Activated T-helper 2 cell treated with anti-CD3 and anti-CD28 coated beads, Interferon-gamma antibody, Interleukin-2, Interleukin-4, amounts not matched to agents 10 μg/mL and 5 μg/mL and 100 μg/mL, durations not matched to agents 14 hours and 24 hours and 36 hours (primary cell): ENCODE measurements at regions not wholly inside any gene's neighbourhood (a gene's known extent, or its start where the extent isn't known, plus 50 kb on each side); places are given as distances from the start of the nearest gene placed in this dataset.

ENCODE experiments used
- DNase-seq: peaks from one replicate; pipeline ENCODE4 v3.0.0; 2021; ENCODE audit warnings: low spot score
- H3K27ac Mint-ChIP-seq: one replicate; pipeline ENCODE4 v1.8.0; 2021; ENCODE audit warnings: mixed read lengths
- H3K27me3 Mint-ChIP-seq: one replicate; pipeline ENCODE4 v1.8.0; 2021; ENCODE audit warnings: low read depth, mixed read lengths
- H3K36me3 Mint-ChIP-seq: one replicate; pipeline ENCODE4 v1.8.0; 2021; ENCODE audit warnings: low read depth, mixed read lengths
- H3K4me1 Mint-ChIP-seq: one replicate; pipeline ENCODE4 v1.8.0; 2021; ENCODE audit warnings: low read depth, mixed read lengths
- H3K4me3 Mint-ChIP-seq: one replicate; pipeline ENCODE4 v1.8.0; 2021; ENCODE audit warnings: low read depth, mild to moderate bottlenecking, moderate library complexity, mixed read lengths
- H3K9me3 Mint-ChIP-seq: one replicate; pipeline ENCODE4 v1.8.0; 2021; ENCODE audit warnings: mixed read lengths
- intact Hi-C: fragments of 100-400 bp; cut with micrococcal nuclease; formaldehyde crosslinking; loops from one replicate; pipeline ENCODE4 v1.15.1; 2023

DNA sequence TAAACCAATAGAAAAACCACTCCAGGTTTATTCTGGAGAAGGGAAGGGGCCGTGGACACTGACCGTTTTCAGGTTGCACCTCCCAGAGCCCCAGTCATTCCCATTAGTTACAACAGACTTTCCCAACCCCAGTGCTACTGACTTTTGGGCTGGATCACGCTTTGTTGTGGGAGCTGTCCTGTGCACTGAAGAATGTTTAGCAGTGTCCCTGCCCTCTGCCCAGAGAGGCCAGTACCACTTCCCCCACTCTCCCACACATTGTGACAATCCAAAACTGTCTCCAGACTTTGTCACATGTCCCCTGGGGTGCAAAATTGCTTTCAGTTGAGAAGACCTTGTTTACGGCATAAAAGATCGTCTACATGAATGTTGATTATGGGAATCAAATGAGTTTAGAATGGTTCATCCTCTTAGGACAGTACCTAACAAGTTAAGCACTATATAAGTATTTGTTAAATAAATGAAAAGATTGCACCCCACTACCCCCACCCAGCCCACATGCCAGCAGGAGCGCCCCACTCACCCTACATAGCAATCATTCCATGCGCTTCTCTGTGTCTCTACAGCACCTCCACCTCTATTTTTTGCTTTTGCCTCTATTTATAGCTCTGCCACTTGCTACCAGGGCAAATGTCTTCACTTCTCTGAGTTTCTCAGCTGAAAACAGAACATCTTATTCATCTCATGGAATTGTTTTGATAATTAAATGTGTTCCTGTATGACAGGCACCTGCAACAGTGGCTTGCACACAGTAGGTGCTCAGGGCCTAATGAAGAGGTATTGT lies 104.9 kb downstream of the AXIN2 start:
- intact Hi-C loops, result loop anchor here (10.0 kb wide), 1 partner anchor 98 kb away; no protein-coding TSS in a partner anchor
- Mint-ChIP-seq H3K4me3 (no peak overlapping the region), H3K36me3 (no peaks in the 10 kb centered on the region), H3K27ac (no peak overlapping the region), H3K27me3 (peaks cover 9% of the 10 kb centered on the region), H3K9me3 (no peaks in the 10 kb centered on the region), H3K4me1 (no peaks in the 10 kb centered on the region)
- no peak for DNase-seq

DNA sequence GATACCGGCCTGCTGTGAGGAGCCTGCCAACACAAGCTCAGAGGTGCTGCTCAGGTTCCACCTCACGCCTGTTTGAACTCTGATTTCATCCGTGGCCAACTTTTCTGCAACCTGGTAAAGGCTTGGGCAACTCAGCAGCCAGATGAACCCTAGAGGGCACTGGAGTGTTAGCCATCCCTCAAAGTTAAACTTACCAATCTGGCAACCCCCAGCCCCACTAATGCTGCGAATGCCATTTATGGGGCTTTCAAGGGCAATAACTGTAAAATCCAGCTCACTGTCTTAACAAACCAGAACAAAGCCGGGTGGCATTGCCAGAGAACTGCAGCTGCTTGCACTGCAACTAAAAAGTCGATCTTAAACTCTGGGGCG lies 105.5 kb downstream of the AXIN2 start:
- no peaks in the 10 kb centered on the region for H3K9me3 Mint-ChIP-seq
- no peak overlapping the region for H3K4me3 Mint-ChIP-seq
- no peak for DNase-seq

DNA sequence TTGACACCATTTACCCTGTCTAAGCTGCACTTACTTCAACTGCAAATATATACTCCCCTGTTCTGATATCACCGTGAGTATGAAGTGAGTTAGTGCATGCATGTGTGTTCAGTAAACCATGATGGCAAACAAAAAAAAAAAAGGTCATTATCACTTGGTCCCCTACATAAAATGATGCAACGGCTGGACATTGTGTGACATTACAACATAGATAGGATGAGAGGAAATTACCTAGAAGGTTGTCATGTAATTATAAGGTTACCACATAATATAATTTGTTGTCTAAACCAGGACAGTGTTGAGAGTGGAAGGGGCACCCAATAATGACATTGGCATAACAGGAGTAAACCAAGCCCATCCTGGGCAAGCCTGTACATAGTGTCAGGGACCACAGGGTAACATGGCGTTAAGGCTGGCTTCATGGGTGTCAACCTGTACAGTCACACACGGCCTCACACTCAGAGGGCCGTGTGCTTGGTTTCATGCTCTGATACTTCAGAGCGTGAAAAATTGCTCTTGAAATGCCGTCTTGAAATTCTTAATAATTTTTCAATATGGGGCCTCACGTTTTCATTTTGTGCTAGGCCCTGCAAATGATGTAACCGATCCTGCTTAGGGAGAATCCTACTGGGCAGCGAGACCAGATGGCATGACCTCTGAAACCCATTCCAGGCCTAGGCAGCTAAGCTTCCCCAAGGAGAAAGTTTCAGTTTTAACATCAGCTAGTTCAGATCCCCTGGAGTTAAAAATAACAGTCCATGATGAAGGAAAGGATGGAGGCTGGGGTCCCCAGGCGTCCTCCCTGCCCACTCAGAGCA lies 106.1 kb downstream of the AXIN2 start:
- DNase-seq, result no peak
- H3K27me3 Mint-ChIP-seq, result peaks cover 11% of the 10 kb centered on the region
- no peak overlapping the region for H3K27ac Mint-ChIP-seq
- no peaks in the 10 kb centered on the region for H3K36me3 Mint-ChIP-seq
- H3K4me1 Mint-ChIP-seq, result no peaks in the 10 kb centered on the region
- H3K9me3 Mint-ChIP-seq, result no peaks in the 10 kb centered on the region
- intact Hi-C loops, result loop anchor here (10.0 kb wide), 1 partner anchor 99 kb away; no protein-coding TSS in a partner anchor
- no peak overlapping the region for H3K4me3 Mint-ChIP-seq

More for the DNA sequence above, 105.5 kb downstream of the AXIN2 start:
- Mint-ChIP-seq H3K27me3 (peaks cover 10% of the 10 kb centered on the region), H3K4me1 (no peaks in the 10 kb centered on the region), H3K27ac (no peak overlapping the region), H3K36me3 (no peaks in the 10 kb centered on the region)
- intact Hi-C loops, result loop anchor here (10.0 kb wide), 1 partner anchor 99 kb away; no protein-coding TSS in a partner anchor

DNA sequence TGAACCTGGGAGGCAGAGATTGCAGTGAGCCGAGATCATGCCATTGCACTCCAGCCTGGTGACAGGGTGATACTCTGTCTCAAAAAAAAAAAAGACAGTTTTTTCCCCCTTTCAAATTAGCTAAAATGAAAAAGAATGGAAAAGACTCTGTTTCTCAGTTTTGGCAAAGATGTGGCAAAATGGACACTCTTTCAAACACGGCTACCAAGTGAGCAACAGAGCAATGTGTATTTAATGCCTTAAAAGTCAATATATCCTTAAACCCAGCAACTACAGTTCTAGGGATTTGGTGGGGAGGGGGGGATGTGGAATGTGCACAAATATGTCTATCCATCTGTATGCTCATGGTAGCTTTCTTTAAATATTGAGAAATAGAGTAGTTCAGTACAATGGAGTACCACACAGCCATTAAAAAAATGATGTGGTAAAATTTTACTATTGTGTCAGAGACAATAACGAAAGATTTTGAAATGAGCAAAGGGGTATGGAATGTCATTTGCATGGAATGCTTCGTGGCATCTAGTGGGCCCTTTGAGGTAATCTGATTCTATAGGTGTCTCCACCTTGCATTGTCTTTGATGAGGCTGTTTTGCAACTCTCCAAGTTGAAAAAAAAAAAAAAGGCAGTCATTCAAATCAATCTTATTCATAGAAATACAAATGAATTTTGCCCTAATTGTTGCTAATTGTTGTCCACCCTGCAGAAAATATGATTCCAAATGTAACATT lies 108.1 kb downstream of the AXIN2 start:
- H3K4me1 Mint-ChIP-seq, result no peaks in the 10 kb centered on the region
- peaks cover 14% of the 10 kb centered on the region for H3K27me3 Mint-ChIP-seq
- no peak for DNase-seq
- H3K27ac Mint-ChIP-seq, result no peak overlapping the region
- no peaks in the 10 kb centered on the region for H3K9me3 Mint-ChIP-seq
- H3K4me3 Mint-ChIP-seq, result no peak overlapping the region
- intact Hi-C loops, result loop anchor here (10.0 kb wide), 1 partner anchor 101 kb away; no protein-coding TSS in a partner anchor
- no peaks in the 10 kb centered on the region for H3K36me3 Mint-ChIP-seq

DNA sequence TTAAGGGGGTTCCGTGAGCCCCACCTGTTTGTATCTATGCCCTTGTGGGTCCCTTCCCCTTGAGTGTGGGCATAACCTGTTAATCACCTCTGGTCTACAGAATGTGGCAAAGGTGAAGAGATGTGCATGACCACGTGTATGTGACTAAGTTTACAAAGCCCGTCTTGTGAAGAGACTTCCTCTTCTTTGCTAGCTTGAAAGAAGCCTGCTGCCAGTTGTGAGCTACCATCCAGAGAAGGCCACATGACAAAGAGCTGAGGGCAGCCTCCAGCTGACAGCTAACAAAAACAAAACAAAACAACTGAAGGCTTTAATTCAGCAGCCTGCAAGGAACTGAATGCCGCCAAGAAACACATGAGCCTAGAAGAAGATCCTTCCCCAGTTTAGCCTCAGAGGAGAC lies 112.0 kb downstream of the AXIN2 start:
- H3K27ac Mint-ChIP-seq, result no peak overlapping the region
- H3K36me3 Mint-ChIP-seq, result no peaks in the 10 kb centered on the region
- no peaks in the 10 kb centered on the region for H3K9me3 Mint-ChIP-seq
- intact Hi-C loops, result no loop called here
- H3K4me3 Mint-ChIP-seq, result no peak overlapping the region
- H3K4me1 Mint-ChIP-seq, result no peaks in the 10 kb centered on the region
- DNase-seq, result no peak
- peaks cover 24% of the 10 kb centered on the region for H3K27me3 Mint-ChIP-seq

DNA sequence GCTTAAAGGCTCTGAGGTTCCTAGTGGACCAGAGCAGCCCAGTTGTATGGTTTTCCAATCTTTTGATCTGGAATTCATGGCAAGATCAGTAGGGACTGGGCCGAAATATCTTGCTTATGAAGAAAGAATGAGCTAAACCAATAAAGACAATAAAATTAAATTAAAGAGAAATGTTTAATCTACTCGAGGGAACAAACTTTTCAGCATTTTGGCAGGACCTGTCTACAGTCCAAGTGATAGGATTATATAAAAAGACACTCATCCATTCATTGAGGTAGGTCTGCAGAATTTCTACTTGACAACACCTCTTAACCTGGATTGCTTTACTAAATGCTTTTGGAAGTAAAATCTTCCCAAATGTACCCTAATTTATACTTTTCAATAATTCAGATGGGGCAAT lies 113.6 kb downstream of the AXIN2 start:
- H3K36me3 Mint-ChIP-seq, result no peaks in the 10 kb centered on the region
- H3K4me3 Mint-ChIP-seq, result no peak overlapping the region
- no peak overlapping the region for H3K27ac Mint-ChIP-seq
- intact Hi-C loops, result no loop called here
- no peaks in the 10 kb centered on the region for H3K9me3 Mint-ChIP-seq
- peaks cover 28% of the 10 kb centered on the region for H3K27me3 Mint-ChIP-seq
- H3K4me1 Mint-ChIP-seq, result no peaks in the 10 kb centered on the region
- DNase-seq, result no peak

DNA sequence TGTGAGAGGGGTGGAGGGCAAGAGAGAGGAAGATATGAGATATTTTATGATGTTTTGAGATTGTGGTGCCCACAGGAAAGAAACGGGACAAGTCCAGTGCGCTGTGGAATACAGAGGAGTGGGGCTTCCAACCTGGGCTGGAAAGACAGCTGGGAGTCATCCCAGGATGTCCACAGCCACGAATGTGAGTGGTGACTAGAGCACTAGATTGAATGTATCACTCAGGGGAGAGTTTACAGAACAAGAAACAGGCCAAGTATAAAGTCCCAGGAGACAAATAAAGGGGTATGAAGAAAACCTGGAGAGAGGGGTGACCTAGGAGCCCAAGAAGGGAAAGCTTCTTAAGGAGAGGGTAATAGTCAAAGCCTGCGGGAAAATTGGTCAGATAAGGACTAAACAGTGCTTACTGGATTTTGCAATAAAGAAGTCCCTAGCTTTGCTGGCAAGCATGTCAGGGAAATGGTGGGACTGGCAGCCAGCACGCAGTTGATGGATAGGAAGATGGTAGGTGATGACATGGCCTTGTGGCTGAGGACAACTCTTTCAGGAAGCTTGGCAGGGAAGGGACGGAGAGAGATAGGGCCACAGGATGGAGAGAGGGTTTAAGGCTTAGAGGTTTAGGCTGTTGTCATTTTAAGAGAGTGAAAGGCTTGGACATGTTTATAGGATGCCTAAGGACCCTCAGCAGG lies 114.5 kb downstream of the AXIN2 start:
- no peak overlapping the region for H3K4me3 Mint-ChIP-seq
- DNase-seq, result no peak
- peaks cover 26% of the 10 kb centered on the region for H3K27me3 Mint-ChIP-seq
- no peak overlapping the region for H3K27ac Mint-ChIP-seq
- H3K36me3 Mint-ChIP-seq, result no peaks in the 10 kb centered on the region
- H3K9me3 Mint-ChIP-seq, result no peaks in the 10 kb centered on the region
- H3K4me1 Mint-ChIP-seq, result no peaks in the 10 kb centered on the region
- intact Hi-C loops, result no loop called here

DNA sequence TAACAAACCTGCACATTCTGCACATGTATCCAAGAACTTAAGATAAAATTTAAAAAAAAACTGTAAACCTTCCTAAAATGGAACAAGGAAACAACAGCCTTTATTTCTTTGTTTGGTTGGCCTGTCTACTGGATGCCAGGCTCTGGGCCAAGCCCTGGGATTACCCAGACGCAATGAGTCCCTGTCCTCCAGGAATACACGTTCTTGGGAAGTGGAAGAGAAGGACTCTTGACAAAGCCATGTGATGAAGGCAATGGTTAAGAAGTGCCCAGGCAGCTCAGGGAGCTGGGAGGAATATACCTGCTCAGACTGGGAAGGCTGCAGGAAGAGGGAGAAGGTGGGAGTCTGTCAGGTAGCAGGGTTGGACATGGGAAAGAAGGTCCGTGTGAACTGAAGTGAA lies 115.4 kb downstream of the AXIN2 start:
- intact Hi-C loops, result no loop called here
- H3K4me3 Mint-ChIP-seq, result no peak overlapping the region
- H3K27me3 Mint-ChIP-seq, result peaks cover 29% of the 10 kb centered on the region
- no peak overlapping the region for H3K27ac Mint-ChIP-seq
- no peak for DNase-seq
- H3K36me3 Mint-ChIP-seq, result no peaks in the 10 kb centered on the region
- peaks cover 1% of the 10 kb centered on the region for H3K4me1 Mint-ChIP-seq
- no peaks in the 10 kb centered on the region for H3K9me3 Mint-ChIP-seq

DNA sequence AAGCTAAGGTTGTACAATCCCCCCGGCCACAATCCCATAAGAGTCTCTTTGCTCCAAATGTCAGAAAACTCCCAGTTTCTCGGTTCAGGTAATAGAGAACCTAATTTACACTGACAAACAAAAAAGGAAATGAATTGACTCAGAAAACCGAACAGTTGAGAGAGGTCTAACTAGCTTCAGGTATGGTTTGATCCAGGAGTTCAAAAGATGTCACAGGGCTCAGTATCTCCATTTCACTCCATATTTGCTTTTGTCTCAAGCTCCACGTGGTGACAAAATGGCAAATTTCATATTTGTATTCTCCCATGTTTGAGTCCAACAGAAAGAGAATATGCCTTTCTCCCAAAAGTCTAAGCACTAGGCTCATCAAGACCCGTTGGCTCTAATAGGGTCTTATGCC lies 117.4 kb downstream of the AXIN2 start:
- intact Hi-C loops, result no loop called here

DNA sequence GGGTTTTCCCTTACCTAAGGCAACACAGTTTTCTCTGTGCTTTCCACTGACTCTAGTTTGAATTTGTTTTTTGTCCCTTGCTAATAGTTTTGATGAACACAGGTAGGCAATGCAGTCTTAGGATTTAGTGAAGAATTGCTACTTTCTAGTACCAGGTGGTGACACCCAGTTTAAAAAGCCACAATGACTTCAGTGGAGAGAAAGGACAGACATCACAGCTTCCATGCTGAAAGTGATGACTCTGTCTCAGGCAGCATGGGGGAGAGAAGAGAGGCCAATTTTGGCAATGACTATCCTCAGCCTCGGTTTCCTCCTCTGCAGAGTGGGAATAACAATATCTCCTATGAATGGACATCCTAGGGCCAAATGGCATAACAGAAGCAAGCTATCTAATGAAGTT lies 118.8 kb downstream of the AXIN2 start:
- no peaks in the 10 kb centered on the region for H3K9me3 Mint-ChIP-seq
- H3K36me3 Mint-ChIP-seq, result no peaks in the 10 kb centered on the region

More for the DNA sequence above, 117.4 kb downstream of the AXIN2 start:
- Mint-ChIP-seq H3K4me3 (no peak overlapping the region), H3K27ac (no peak overlapping the region), H3K27me3 (peaks cover 31% of the 10 kb centered on the region), H3K36me3 (no peaks in the 10 kb centered on the region), H3K4me1 (peaks cover 2% of the 10 kb centered on the region), H3K9me3 (no peaks in the 10 kb centered on the region)
- no peak for DNase-seq

DNA sequence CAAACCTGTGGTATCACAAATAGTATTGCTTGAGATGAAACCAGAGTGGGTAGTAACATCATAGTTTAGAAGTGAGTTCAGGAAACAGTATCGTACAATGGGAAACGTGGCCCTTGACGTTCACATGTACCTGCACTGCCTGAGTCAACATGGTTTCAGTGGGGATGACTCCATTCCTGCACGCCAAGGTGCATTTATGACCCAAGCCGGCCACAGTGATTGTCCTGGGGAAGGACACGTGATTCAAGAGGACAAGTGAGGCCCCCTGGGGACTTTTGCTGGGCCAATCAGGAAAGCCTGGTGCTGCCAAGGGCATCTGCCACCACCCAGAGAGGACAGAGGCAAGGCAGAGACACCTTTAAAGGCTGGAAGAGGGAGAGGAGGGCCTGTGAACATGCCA lies 119.2 kb downstream of the AXIN2 start:
- peaks cover 33% of the 10 kb centered on the region for H3K27me3 Mint-ChIP-seq
- no peak overlapping the region for H3K27ac Mint-ChIP-seq
- H3K4me1 Mint-ChIP-seq, result peaks cover 2% of the 10 kb centered on the region
- H3K4me3 Mint-ChIP-seq, result no peak overlapping the region
- DNase-seq, result no peak
- no peaks in the 10 kb centered on the region for H3K9me3 Mint-ChIP-seq
- intact Hi-C loops, result no loop called here
- H3K36me3 Mint-ChIP-seq, result no peaks in the 10 kb centered on the region

More for the DNA sequence above, 118.8 kb downstream of the AXIN2 start:
- no peak overlapping the region for H3K27ac Mint-ChIP-seq
- no peak for DNase-seq
- H3K27me3 Mint-ChIP-seq, result peaks cover 36% of the 10 kb centered on the region
- intact Hi-C loops, result no loop called here
- no peak overlapping the region for H3K4me3 Mint-ChIP-seq
- H3K4me1 Mint-ChIP-seq, result peaks cover 2% of the 10 kb centered on the region

DNA sequence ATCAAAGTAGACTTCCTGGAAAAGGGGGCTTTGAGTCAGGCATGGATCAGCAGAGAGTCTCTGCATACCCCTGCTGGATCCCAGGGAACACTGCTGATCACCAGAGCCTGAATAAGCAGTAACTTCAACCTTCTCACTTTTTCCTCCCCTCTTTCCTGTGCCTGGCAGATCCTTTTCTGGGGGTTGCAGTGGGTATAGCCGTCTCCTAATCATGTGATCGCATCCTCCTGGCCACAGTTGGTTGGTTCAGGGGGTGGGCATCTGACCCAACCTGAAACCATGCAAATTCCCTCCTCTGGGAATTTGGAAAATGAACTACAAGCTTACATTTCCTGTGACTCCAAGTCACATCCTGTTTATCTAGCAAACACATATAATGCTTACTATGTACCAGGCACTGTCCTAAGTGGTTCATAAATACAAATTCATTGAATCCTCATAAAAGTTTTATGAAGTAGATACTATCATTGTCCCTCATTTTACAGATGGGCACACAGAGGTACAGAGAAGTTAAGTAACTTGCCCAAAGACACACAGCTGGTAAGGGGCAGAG lies 120.3 kb downstream of the AXIN2 start:
- intact Hi-C loops, result no loop called here
- H3K27ac Mint-ChIP-seq, result no peak overlapping the region
- H3K27me3 Mint-ChIP-seq, result peaks cover 30% of the 10 kb centered on the region

More for the DNA sequence above, 120.3 kb downstream of the AXIN2 start:
- H3K4me3 Mint-ChIP-seq, result no peak overlapping the region
- H3K4me1 Mint-ChIP-seq, result peaks cover 2% of the 10 kb centered on the region
- H3K9me3 Mint-ChIP-seq, result no peaks in the 10 kb centered on the region
- no peaks in the 10 kb centered on the region for H3K36me3 Mint-ChIP-seq
- no peak for DNase-seq
